Mesodermal cell (in vitro differentiated cells): ENCODE measurements at regions not wholly inside any gene's neighbourhood (a gene's known extent, or its start where the extent isn't known, plus 50 kb on each side); places are given as distances from the start of the nearest gene placed in this dataset.
"Not testable (repeated sequence)": the region's sequence is repeated elsewhere in the genome, so short reads cannot be mapped to it uniquely, and the experiment has no call there.

Experiments used
- H3K27ac ChIP-seq: 2 replicates; pipeline ENCODE4 v1.7.0; 2013; ENCODE audit warnings: mild to moderate bottlenecking, low read depth, low read length, moderate library complexity; ENCODE audit not compliant: severe bottlenecking
- H3K36me3 ChIP-seq: 2 replicates; pipeline ENCODE4 v1.7.1; 2013; ENCODE audit warnings: mild to moderate bottlenecking, low read length, moderate library complexity; ENCODE audit not compliant: control insufficient read depth, insufficient read depth
- H3K4me1 ChIP-seq: one replicate; pipeline ENCODE4 v1.7.1; 2013; ENCODE audit warnings: mild to moderate bottlenecking, low read length; ENCODE audit not compliant: insufficient read depth, control insufficient read depth, poor library complexity, severe bottlenecking
- H3K4me3 ChIP-seq: 2 replicates; pipeline ENCODE4 v1.7.0; 2013; ENCODE audit warnings: low read length, control low read depth, mild to moderate bottlenecking; ENCODE audit not compliant: insufficient read depth, poor library complexity, severe bottlenecking; ENCODE audit errors: extremely low read depth
- H3K9me3 ChIP-seq: 2 replicates; pipeline ENCODE4 v1.7.1; 2013; ENCODE audit warnings: mild to moderate bottlenecking, low read length, moderate library complexity; ENCODE audit not compliant: control insufficient read depth
- WGBS, 2 experiments: methylation state at CpG; one replicate each; pipeline ENCODE4 v1.1.5; 2013; ENCODE audit warnings: missing lambda C conversion rate in 2 of 2; ENCODE audit not compliant: insufficient coverage in 2 of 2; 5-methylcytosine and 5-hydroxymethylcytosine counted together

DNA sequence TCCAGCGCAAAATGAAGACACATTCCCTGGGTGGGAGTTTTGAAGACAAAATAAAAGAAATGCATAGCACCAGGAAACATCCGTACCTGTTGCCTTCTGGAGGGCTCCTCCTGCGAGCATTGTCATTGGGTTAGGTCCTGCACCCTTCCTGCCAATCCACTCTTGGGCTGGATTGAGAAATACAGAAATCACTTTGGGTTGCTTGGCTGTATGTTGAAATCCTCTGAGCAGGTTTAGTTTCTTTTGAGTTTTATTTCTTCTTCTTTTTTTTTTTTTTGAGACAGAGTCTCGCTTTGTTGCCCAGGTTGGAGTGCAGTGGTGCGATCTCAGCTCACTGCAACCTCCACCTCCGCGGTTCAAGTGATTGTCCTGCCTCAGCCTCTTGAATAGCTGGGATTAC, 67.6 kb downstream of the ARF6 start:
- Histone ChIP-seq H3K9me3 (no peaks in the 10 kb centered on the region), H3K4me1 (peaks cover 3% of the 10 kb centered on the region), H3K27ac (no peak overlapping the region), H3K36me3 (no peaks in the 10 kb centered on the region), H3K4me3 (no peak overlapping the region)
- WGBS, 2 experiments: 87 to 100% methylated on average over 4 of the region's 7 CpGs

DNA sequence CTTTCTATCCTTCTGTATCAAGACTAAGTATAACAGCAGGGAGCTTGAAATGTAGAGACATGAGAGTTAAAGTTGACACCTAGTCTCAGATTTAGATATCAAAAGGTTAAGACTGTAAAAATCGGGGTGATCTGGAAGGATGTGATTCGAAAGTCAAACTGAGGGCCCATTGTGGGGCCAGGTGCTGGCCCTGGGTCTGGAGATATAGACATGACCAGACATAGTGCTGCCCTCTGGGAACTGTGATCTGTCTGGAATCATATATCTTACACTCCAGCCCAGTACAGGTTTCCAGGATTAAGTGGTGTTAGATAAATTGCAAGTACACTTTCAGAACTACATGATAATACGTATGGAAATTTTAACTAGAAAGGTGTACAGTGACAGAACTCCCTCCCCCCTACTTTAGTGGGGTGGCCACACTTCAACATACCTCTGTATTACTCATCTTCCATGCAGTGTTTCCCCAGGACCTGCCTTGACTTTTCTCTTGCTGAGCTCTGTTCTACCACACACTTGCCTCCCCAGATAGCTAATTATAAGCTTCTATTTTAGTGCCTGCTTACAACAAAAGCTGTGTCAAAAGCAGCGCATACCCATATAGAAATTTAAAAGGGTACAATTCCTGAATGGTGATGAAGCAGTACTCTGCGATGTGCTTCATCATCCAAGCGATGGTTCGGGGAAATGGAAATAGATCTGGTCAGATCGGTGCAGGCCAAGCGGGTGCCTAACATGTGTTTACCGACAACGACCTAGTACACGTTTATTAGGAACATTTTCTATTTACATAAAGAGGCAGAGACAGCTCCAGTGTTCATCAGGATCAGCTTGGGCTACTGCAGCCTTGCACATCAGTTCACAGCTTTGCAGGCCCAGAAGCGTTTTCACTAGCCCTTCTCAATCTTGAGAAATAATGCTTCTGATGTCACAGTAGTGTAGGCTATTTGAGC, 68.7 kb downstream of the ARF6 start:
- Histone ChIP-seq H3K9me3 (no peaks in the 10 kb centered on the region), H3K4me1 (peaks cover 3% of the 10 kb centered on the region), H3K27ac (no peak overlapping the region), H3K36me3 (no peaks in the 10 kb centered on the region), H3K4me3 (no peak overlapping the region)
- 91 to 93% methylated on average over 9 to 11 of the region's 13 CpGs for WGBS, 2 experiments

DNA sequence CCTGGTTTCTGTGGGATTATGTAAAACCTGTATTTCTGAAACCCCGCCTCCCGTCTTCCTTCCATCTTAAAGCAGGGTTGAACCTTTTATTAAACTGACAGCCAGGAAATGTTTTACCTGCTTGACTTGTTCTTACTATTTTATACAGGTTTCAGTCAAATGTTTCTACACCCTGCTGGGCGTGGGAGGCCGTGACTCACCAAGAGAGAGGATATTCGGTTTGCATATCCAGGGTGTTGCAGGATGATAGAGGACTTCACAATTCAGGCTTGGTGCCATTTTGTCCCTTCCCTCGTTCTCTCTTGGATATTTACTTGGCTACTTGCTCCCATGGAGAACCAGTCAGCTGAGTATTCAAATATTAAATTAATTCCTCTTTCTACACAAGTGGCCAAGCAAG, 69.7 kb downstream of the ARF6 start:
- WGBS, 2 experiments: 86 to 100% methylated on average over 1 to 2 of the region's 6 CpGs
- Histone ChIP-seq H3K4me1 (peaks cover 10% of the 10 kb centered on the region), H3K4me3 (no peak overlapping the region), H3K9me3 (no peaks in the 10 kb centered on the region), H3K27ac (no peak overlapping the region), H3K36me3 (no peaks in the 10 kb centered on the region)

DNA sequence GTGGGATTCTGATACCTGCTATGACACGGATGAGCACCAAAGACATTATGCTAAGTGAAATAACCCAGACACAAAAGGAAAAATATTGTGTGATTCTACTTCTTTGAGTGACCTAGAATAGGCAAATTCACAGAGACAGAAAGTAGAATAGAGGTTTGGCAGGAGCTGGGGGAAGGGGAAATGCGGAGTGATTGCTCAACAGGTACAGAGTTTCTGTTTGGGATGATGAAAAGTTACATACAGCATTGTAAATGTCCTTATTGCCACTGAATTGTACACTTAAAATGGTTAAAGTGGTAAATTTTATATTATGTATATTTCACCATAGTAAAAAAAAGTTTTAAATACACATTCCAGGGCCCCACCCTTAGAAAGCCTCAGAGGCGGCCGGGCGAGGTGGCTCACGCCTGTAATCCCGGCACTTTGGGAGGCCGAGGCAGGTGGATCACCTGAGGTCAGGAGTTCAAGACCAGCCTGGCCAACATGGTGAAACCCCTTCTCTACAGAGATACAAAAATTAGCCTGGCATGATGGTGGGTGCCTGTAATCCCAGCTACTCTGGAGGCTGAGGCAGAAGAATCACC, 72.3 kb downstream of the ARF6 start:
- not testable (repeated sequence) for H3K27ac ChIP-seq, H3K9me3 ChIP-seq, H3K36me3 ChIP-seq, H3K4me3 ChIP-seq
- H3K4me1 ChIP-seq: peaks cover 11% of the 10 kb centered on the region
- 95 to 100% methylated on average over 6 to 7 of the region's 8 CpGs for WGBS, 2 experiments

DNA sequence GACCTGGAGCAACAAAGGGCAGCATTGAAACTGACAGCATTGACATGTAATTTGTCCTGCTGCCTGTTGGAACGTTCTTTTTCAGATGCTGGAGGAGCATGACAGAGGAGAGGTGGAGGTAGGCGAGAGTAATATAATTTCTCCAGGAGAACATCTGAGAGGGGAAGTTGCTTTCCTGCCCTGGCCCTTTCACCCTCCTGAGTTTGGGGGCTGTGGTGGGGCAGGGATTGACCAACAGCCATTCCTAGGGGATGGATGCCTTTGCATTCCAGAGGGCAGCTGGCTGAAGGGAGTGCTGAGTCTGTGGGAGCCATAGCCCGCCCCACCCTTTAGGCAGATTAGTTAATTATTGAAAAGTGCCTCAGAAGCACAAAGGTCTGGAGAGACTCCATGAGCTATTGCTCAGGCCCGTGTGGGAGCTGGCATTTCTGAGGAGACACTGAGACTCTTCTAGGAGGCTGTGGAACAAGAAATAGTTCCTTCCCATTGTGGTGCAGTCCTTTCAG, 73.5 kb downstream of the ARF6 start:
- no peak overlapping the region for H3K4me3 ChIP-seq
- H3K4me1 ChIP-seq: peaks cover 12% of the 10 kb centered on the region
- 53 to 59% methylated on average over 2 to 4 of the region's 4 CpGs for WGBS, 2 experiments
- H3K27ac ChIP-seq: peak overlapping the region; percentile 2
- H3K36me3 ChIP-seq: no peaks in the 10 kb centered on the region
- H3K9me3 ChIP-seq: no peaks in the 10 kb centered on the region

DNA sequence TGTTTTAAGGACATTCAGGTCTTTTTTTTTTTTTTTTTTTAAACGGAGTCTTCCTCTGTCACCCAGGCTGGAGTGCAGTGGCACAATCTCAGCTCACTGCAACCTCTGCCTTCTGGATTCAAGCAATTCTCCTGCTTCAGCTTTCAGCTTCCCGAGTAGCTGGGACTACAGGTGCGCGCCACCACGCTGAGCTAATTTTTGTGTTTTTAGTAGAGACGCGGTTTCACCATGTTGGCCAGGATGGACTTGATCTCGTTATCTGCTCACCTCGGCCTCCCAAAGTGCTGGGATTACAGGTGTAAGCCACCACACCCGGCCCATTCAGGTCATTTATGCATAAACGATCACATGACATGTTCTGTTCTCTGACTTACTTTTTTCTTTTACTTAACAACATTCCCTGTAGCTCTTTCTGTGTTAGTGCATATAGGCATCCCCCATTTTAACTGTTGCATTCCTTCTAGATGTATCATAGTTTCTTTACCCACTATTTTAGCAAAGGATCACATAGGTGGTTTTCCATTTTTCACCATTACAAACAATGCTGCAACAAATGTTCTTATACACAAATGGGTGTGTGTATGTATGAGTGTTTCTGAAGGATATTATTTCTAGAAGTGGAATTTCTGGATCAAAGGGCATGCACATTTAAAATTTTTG, 74.2 kb downstream of the ARF6 start:
- Histone ChIP-seq H3K4me1 (peaks cover 16% of the 10 kb centered on the region), H3K9me3 (no peaks in the 10 kb centered on the region), H3K27ac (no peak overlapping the region), H3K4me3 (no peak overlapping the region), H3K36me3 (no peaks in the 10 kb centered on the region)
- WGBS, 2 experiments: 89 to 97% methylated on average over 9 to 10 of the region's 11 CpGs

DNA sequence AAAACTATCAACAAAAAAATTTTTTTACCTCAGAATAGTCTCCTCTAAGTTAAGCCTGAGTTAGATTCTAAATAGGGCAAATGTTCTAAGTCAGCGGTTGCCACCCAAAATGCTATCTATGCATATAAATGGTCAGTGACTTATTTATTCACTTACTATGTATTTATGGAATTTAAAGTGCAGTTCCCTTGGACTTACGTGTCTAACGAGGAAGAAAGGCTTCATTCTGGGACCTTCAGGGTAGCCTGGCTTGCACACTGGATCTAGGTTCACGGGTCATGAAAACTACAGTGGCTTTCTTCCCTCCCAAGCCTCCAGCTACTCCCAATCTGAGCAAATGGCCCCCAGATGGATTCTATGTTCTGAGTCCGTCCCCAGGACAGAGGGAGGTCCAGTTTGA, 77.1 kb downstream of the ARF6 start:
- no peak overlapping the region for H3K27ac ChIP-seq

DNA sequence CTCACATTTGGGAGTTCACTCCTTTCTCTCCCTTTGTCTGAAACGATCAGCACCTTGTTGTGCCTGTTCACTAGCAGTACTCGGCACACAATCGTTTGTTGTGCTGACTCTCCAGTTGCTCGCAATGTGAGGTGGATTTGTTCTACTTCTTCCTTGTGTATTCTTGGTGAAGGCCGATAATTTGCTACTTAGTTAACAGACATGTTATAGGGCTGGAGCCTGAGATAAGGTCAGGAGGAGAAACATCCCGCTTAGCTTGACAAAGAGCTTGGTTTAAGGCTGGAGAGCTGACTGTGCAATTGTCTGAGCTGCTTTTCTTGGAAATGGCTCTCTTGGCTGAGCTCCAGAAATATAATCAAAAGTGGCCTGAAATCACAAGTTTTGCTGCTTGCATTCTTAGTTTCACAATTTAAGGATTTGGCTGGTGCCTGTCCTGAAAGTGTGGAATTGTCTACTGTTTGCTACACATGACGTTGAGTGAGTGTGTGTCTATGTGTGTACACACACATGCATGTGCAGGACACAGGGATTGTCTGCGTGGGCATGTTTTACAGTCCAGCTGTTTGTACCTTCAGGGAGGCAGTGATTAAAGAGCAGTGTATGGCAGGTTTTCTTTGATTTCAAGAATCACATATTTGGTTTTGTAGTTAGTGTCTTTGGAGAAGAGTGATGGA, 77.7 kb downstream of the ARF6 start:
- H3K27ac ChIP-seq: no peak overlapping the region
- no peaks in the 10 kb centered on the region for H3K9me3 ChIP-seq
- WGBS, 2 experiments: 79 to 94% methylated on average over 4 to 8 of the region's 8 CpGs

More for the DNA sequence above, 77.1 kb downstream of the ARF6 start:
- Histone ChIP-seq H3K36me3 (no peaks in the 10 kb centered on the region), H3K9me3 (no peaks in the 10 kb centered on the region), H3K4me3 (no peak overlapping the region), H3K4me1 (peaks cover 32% of the 10 kb centered on the region)
- 83 to 95% methylated on average over 2 to 4 of the region's 5 CpGs for WGBS, 2 experiments

DNA sequence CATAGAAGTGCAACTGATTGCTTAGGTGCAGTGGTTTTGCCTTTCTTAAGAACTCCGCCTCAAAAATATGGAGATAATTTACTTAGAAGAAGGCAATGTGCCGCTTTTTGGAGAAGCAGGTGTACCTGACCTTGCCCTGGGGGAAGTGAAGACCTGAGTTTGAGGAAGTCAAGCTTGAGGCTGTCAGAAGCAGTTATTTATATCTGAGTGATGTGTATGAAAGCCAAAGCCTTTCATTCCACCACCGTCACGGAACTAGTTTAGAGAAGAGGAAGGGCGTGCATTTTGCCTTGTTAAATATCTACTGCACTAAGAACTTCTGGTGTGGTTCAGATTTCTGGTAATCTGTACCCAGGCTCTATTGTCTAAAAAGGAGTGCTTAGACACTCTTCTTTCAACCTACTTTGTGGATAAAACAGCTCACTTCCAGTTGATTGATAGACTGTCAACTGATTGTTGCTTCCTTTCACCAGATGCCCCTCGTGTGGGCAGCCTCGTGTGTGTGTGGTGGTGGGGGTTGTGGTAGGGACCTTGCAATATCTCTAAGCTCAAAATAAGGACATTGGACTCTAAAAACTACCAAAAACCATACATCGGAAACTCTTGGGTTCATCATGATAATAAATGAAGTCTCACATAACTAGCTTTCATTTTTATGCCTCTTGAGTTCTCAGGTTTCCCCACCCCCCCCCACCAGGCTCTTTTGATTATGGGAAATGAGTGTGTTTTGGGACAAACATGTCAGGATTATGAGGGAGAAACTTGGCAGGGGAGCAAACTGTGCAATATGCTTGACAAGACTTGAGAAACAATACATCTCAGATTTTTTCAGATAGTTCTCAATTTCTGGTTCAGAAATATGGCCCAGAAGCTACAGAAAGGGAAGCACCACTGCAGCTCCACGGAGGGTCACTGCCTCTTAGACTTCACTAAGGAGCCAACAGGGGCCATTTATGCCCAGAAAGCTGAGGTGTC, 78.6 kb downstream of the ARF6 start:
- no peak overlapping the region for H3K27ac ChIP-seq
- H3K36me3 ChIP-seq: no peaks in the 10 kb centered on the region

More for the DNA sequence above, 77.7 kb downstream of the ARF6 start:
- H3K36me3 ChIP-seq: no peaks in the 10 kb centered on the region
- peaks cover 38% of the 10 kb centered on the region for H3K4me1 ChIP-seq
- H3K4me3 ChIP-seq: no peak overlapping the region

More for the DNA sequence above, 78.6 kb downstream of the ARF6 start:
- Histone ChIP-seq H3K9me3 (no peaks in the 10 kb centered on the region), H3K4me1 (peaks cover 44% of the 10 kb centered on the region), H3K4me3 (no peak overlapping the region)
- whole genome bisulfite sequencing, 2 experiments: 90 to 95% methylated on average over 6 of the region's 9 CpGs
